PC-3 (cell line): ENCODE measurements at regions not wholly inside any gene's neighbourhood (a gene's known extent, or its start where the extent isn't known, plus 50 kb on each side); places are given as distances from the start of the nearest gene placed in this dataset.

ENCODE experiments used
- CTCF ChIP-seq: fragments of 300-600 bp; sonication (generic); conservative IDR thresholded peaks from 2 replicates; pipeline ENCODE4 v1.5.1; 2017; ENCODE audit warnings: antibody characterized with exemption, low read depth, mild to moderate bottlenecking, low read length
- EZH2 ChIP-seq: fragments of 300-600 bp; sonication (generic); IDR thresholded peaks from one replicate; pipeline ENCODE4 v1.6.1; 2017; ENCODE audit warnings: antibody characterized with exemption, mild to moderate bottlenecking, low read length; ENCODE audit not compliant: unreplicated experiment

GRCh38 chr1:199877526-199878384 lies 149.8 kb upstream of the NR5A2 start:
- TF ChIP-seq CTCF (no peak), EZH2 (no peak)
